Mesothelial cell of epicardium (in vitro differentiated cells): ENCODE measurements at regions not wholly inside any gene's neighbourhood (a gene's known extent, or its start where the extent isn't known, plus 50 kb on each side); places are given as distances from the start of the nearest gene placed in this dataset.

ENCODE experiments used
- DNase-seq, 2 experiments: peaks; one replicate each; pipeline ENCODE4 v3.0.0; 2021; ENCODE audit warnings: low spot score in 2 of 2; ENCODE audit not compliant: unreplicated experiment in 2 of 2
- H3K27ac Mint-ChIP-seq: 2 replicates; pipeline ENCODE4 v1.8.0; 2021; ENCODE audit warnings: mixed read lengths
- H3K27me3 Mint-ChIP-seq: 2 replicates; pipeline ENCODE4 v1.8.0; 2021; ENCODE audit warnings: low read depth, mixed read lengths
- H3K36me3 Mint-ChIP-seq: 2 replicates; pipeline ENCODE4 v1.8.0; 2021; ENCODE audit warnings: mixed read lengths
- H3K4me1 Mint-ChIP-seq: 2 replicates; pipeline ENCODE4 v1.8.0; 2021; ENCODE audit warnings: mixed read lengths
- H3K4me3 Mint-ChIP-seq: 2 replicates; pipeline ENCODE4 v1.8.0; 2021; ENCODE audit warnings: mild to moderate bottlenecking, moderate library complexity, mixed read lengths
- H3K9me3 Mint-ChIP-seq: 2 replicates; pipeline ENCODE4 v1.8.0; 2021; ENCODE audit warnings: mixed read lengths
- CTCF ChIP-seq: fragments of 200-600 bp; sonication (generic); IDR thresholded peaks from one replicate; pipeline ENCODE4 v1.5.0; 2021; ENCODE audit warnings: antibody characterized with exemption; ENCODE audit not compliant: unreplicated experiment

GRCh38 chr18:29882620-29883019 lies 1159.9 kb downstream of the DSC3 start:
- no peak for DNase-seq
- Mint-ChIP-seq H3K9me3 (peaks cover 5% of the 10 kb centered on the region), H3K4me3 (no peak overlapping the region), H3K27ac (no peak overlapping the region), H3K4me1 (no peaks in the 10 kb centered on the region), H3K27me3 (no peaks in the 10 kb centered on the region), H3K36me3 (peaks cover 1% of the 10 kb centered on the region)
- no peak for TF ChIP-seq CTCF

GRCh38 chr18:29879763-29880162 lies 1162.8 kb downstream of the DSC3 start:
- no peaks in the 10 kb centered on the region for H3K4me1 Mint-ChIP-seq
- H3K4me3 Mint-ChIP-seq, result no peak overlapping the region
- no peak overlapping the region for H3K27ac Mint-ChIP-seq
- no peak for TF ChIP-seq CTCF
- H3K27me3 Mint-ChIP-seq, result no peaks in the 10 kb centered on the region
- H3K36me3 Mint-ChIP-seq, result peaks cover 1% of the 10 kb centered on the region
- H3K9me3 Mint-ChIP-seq, result peaks cover 17% of the 10 kb centered on the region
- no peak for DNase-seq

GRCh38 chr18:29874519-29875098 lies 1167.9 kb downstream of the DSC3 start:
- peaks cover 1% of the 10 kb centered on the region for H3K36me3 Mint-ChIP-seq
- no peak overlapping the region for H3K4me3 Mint-ChIP-seq
- H3K4me1 Mint-ChIP-seq, result no peaks in the 10 kb centered on the region
- peak; percentile 72 for TF ChIP-seq CTCF
- no peak overlapping the region for H3K27ac Mint-ChIP-seq
- H3K27me3 Mint-ChIP-seq, result no peaks in the 10 kb centered on the region
- peaks cover 17% of the 10 kb centered on the region for H3K9me3 Mint-ChIP-seq
- no peak for DNase-seq

- Mint-ChIP-seq H3K9me3 (peaks cover 13% of the 10 kb centered on the region), H3K4me1 (no peaks in the 10 kb centered on the region), H3K27me3 (no peaks in the 10 kb centered on the region), H3K36me3 (no peaks in the 10 kb centered on the region), H3K4me3 (no peak overlapping the region), H3K27ac (no peak overlapping the region)
- no peak for TF ChIP-seq CTCF
- no peak for DNase-seq
These were observed 1169.3 kb downstream of the DSC3 start for GRCh38 chr18:29873211-29873610.

GRCh38 chr18:29871246-29871645 lies 1171.3 kb downstream of the DSC3 start:
- Mint-ChIP-seq H3K27me3 (no peaks in the 10 kb centered on the region), H3K9me3 (peaks cover 2% of the 10 kb centered on the region), H3K36me3 (no peaks in the 10 kb centered on the region), H3K4me3 (no peak overlapping the region), H3K27ac (no peak overlapping the region), H3K4me1 (no peaks in the 10 kb centered on the region)
- no peak for TF ChIP-seq CTCF
- DNase-seq, result no peak

GRCh38 chr18:29862824-29863223 lies 1179.7 kb downstream of the DSC3 start:
- Mint-ChIP-seq H3K27me3 (no peaks in the 10 kb centered on the region), H3K9me3 (no peaks in the 10 kb centered on the region), H3K4me3 (no peak overlapping the region), H3K4me1 (peaks cover 3% of the 10 kb centered on the region), H3K36me3 (no peaks in the 10 kb centered on the region), H3K27ac (no peak overlapping the region)
- no peak for TF ChIP-seq CTCF
- no peak for DNase-seq
